Gastroesophageal sphincter (tissue), 4 donors: ENCODE measurements at regions not wholly inside any gene's neighbourhood (a gene's known extent, or its start where the extent isn't known, plus 50 kb on each side); places are given as distances from the start of the nearest gene placed in this dataset.

Source experiments
- ATAC-seq: fragments of 150-250 bp; one replicate; pipeline ENCODE4 v1.9.1; 2016; ENCODE audit warnings: mild to moderate bottlenecking, moderate library complexity
- H3K27ac ChIP-seq, 4 donors: fragments of 200-600 bp; sonication (generic) in 3 of 4; 1 replicate in 3 of 4; 2 replicates in 1 of 4; pipeline ENCODE4 v1.5.1; 2016 to 2019
- H3K27me3 ChIP-seq: fragments of 200-600 bp; sonication (generic); one replicate; pipeline ENCODE4 v1.5.1; 2019
- H3K36me3 ChIP-seq, 2 donors: fragments of 200-600 bp; sonication (generic); one replicate each; pipeline ENCODE4 v1.5.1; 2019; ENCODE audit warnings: control low read depth in 1 of 2
- H3K4me1 ChIP-seq, 3 donors: fragments of 200-600 bp; sonication (generic); 1 replicate in 2 of 3; 2 replicates in 1 of 3; pipeline ENCODE4 v1.5.1; 2016 to 2019; ENCODE audit warnings: control low read depth in 2 of 3
- H3K4me3 ChIP-seq, 2 donors: fragments of 200-600 bp; sonication (generic); one replicate each; pipeline ENCODE4 v1.5.1; 2019; ENCODE audit warnings: mild to moderate bottlenecking in 1 of 2, moderate library complexity in 1 of 2
- H3K9me3 ChIP-seq, 3 donors: fragments of 200-600 bp; sonication (generic); one replicate each; pipeline ENCODE4 v1.5.1; 2017 to 2019; ENCODE audit warnings: control low read depth in 2 of 3
- EP300 ChIP-seq: sonication (generic); formaldehyde crosslinking; IDR thresholded peaks from one replicate; pipeline ENCODE4 v1.6.1; 2017; ENCODE audit warnings: antibody characterized with exemption, mild to moderate bottlenecking
- POLR2A ChIP-seq, 2 donors: fragments of 450-650 bp; IDR thresholded peaks; one replicate each; pipeline ENCODE4 v1.6.1; 2017; ENCODE audit warnings: antibody characterized with exemption in 2 of 2, mild to moderate bottlenecking in 2 of 2, moderate library complexity in 1 of 2
- POLR2AphosphoS5 ChIP-seq: sonication (generic); formaldehyde crosslinking; IDR thresholded peaks from one replicate; pipeline ENCODE4 v1.6.1; 2017; ENCODE audit warnings: antibody characterized with exemption
- WGBS, 2 donors: methylation state at CpG; one replicate each; pipeline ENCODE4 v1.1.5; 2018; ENCODE audit warnings: low coverage in 1 of 2; 5-methylcytosine and 5-hydroxymethylcytosine counted together
- TF ChIP-seq, protein P1 (sequence below), 4 experiments: fragments of 200-600 bp in 2 of 4; fragments of 450-650 bp in 2 of 4; sonication (generic) in 1 of 4; IDR thresholded peaks; one replicate each; pipeline ENCODE4 v1.5.1; 2017 to 2019; ENCODE audit warnings: antibody characterized with exemption in 4 of 4, mild to moderate bottlenecking in 2 of 4, moderate library complexity in 2 of 4

DNA sequence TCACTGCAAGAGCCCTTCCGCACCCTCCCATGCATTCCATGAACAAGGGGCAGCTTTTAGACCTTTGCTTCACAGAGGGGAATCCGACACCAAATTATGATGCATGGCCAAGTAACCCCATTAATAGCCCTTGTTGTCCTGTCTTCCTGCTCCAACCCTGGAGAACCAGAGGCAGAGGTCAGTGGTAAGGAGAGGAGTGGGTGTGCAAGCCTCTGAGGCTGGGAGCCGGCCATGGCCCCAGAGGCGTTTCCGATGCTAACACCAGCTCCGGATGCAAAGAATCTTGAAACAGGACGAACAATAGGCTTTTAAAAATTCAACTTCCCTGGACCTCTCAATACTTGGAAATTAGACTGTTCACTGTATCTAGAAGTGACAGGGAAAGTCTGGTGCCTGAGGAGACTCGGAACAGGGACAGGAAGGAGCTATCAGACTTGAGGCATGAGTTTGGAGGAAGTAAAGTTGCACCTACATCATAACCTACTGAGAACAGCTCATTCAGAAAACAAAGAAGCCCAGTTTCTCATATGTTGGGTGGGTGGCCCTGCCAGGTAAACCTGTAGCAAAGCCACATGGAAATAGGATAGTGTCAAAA lies 101.2 kb upstream of the ERG start:
- no CpG with 5 or more reads among the region's 8 CpGs for WGBS, 2 donors

DNA sequence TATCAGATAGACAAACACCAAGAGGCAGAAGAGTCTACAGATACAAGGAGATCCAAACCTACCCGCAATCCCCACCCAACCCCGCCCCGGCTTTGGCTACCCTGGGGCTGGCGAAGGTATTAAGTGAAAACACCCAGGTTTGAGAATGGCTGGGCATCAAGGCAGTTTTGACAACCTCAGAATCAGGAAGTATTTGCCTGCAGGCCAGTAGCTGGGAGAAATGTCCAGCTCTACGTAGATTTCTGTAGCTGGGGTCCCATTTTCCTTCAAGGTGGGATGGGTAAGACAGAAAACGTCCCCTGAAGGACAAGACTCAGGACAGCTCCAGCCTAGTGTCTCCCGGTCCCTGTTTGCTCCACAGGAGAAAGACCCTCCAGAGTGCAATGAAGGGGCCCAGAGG lies 101.8 kb upstream of the ERG start:
- WGBS, 2 donors: 98% methylated on average over 4 of the region's 7 CpGs; no CpG with 5 or more reads in 1 of the 2 donors
- no peaks in the 10 kb centered on the region for H3K36me3 ChIP-seq
- ATAC-seq: no peak
- TF ChIP-seq EP300 (no peak), POLR2A (IDR thresholded peaks at IDR 0.05) (no peak), POLR2AphosphoS5 (no peak)
- TF ChIP-seq, protein P1, sequence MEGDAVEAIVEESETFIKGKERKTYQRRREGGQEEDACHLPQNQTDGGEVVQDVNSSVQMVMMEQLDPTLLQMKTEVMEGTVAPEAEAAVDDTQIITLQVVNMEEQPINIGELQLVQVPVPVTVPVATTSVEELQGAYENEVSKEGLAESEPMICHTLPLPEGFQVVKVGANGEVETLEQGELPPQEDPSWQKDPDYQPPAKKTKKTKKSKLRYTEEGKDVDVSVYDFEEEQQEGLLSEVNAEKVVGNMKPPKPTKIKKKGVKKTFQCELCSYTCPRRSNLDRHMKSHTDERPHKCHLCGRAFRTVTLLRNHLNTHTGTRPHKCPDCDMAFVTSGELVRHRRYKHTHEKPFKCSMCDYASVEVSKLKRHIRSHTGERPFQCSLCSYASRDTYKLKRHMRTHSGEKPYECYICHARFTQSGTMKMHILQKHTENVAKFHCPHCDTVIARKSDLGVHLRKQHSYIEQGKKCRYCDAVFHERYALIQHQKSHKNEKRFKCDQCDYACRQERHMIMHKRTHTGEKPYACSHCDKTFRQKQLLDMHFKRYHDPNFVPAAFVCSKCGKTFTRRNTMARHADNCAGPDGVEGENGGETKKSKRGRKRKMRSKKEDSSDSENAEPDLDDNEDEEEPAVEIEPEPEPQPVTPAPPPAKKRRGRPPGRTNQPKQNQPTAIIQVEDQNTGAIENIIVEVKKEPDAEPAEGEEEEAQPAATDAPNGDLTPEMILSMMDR (IDR thresholded peaks at IDR 0.05): no peak
- peaks cover 49% of the 10 kb centered on the region for H3K27me3 ChIP-seq
- H3K9me3 ChIP-seq: no peaks in the 10 kb centered on the region
- H3K4me3 ChIP-seq: no peak overlapping the region
- H3K27ac ChIP-seq: no peak overlapping the region
- no peaks in the 10 kb centered on the region for H3K4me1 ChIP-seq

More for the DNA sequence above, 101.2 kb upstream of the ERG start:
- no peaks in the 10 kb centered on the region for H3K9me3 ChIP-seq
- TF ChIP-seq, protein P1 (IDR thresholded peaks at IDR 0.05): no peak
- TF ChIP-seq POLR2A (IDR thresholded peaks at IDR 0.05) (no peak), POLR2AphosphoS5 (no peak), EP300 (no peak)
- H3K27ac ChIP-seq: no peak overlapping the region
- no peak overlapping the region for H3K4me3 ChIP-seq
- ATAC-seq: no peak
- no peaks in the 10 kb centered on the region for H3K36me3 ChIP-seq
- peaks cover 50% of the 10 kb centered on the region for H3K27me3 ChIP-seq
- H3K4me1 ChIP-seq: no peaks in the 10 kb centered on the region

DNA sequence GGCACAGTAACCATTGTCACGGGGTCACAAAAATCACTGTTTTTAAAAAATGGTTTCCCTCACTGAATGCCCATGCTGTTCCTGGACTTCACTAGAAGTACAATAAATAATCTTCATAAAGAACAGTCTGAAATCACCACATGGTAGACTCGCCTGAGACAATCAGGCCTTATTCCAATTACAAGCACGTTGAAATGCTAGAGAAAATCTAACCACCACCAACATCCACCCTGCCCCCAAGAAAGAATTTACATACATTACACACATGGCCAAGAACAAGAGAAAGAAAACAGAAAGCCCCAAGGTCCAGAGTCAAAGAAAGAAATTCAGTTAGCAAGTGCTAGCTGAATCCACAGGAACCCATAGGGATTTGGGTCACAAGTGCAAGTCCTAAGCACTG lies 107.0 kb upstream of the ERG start:
- ATAC-seq: no peak
- Histone ChIP-seq H3K27me3 (peaks cover 19% of the 10 kb centered on the region), H3K4me1 (no peaks in the 10 kb centered on the region), H3K4me3 (no peak overlapping the region), H3K36me3 (no peaks in the 10 kb centered on the region), H3K9me3 (peaks cover 0 to 5% (median 0%) of the 10 kb centered on the region in 3 donors), H3K27ac (no peak overlapping the region)
- TF ChIP-seq EP300 (no peak), POLR2A (IDR thresholded peaks at IDR 0.05) (no peak)
- WGBS, 2 donors: 68 to 81% methylated on average over 3 of the region's 3 CpGs

DNA sequence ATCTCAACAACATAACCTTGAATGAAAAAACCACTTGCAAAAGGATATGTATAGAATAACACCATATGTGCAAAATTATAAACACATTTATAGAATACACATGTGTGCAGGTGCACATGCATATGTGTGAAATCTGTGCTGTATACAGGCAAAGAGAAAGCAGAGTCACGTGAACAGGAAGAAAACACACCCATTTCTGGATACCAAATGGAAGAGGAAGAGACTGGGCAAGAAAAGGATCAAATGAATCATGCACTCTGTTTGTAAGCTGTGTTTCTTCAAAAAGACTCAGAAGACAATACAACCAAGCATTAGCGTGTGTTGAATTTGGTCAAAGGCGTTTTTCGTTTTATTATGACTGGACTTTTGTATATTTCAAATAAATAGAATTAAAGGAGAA lies 111.3 kb upstream of the ERG start:
- no peak for TF ChIP-seq POLR2A (IDR thresholded peaks at IDR 0.05)
- TF ChIP-seq, protein P1 (IDR thresholded peaks at IDR 0.05): no peak
- no peak for TF ChIP-seq EP300
- TF ChIP-seq POLR2AphosphoS5: no peak
- no peak overlapping the region for H3K4me3 ChIP-seq
- H3K36me3 ChIP-seq: no peaks in the 10 kb centered on the region
- no peaks in the 10 kb centered on the region for H3K4me1 ChIP-seq
- peaks cover 19% of the 10 kb centered on the region for H3K27me3 ChIP-seq
- peaks cover 0 to 5% (median 0%) of the 10 kb centered on the region in 3 donors for H3K9me3 ChIP-seq
- no peak overlapping the region for H3K27ac ChIP-seq
- ATAC-seq: no peak
- 61 to 62% methylated on average over 4 of the region's 4 CpGs for WGBS, 2 donors

DNA sequence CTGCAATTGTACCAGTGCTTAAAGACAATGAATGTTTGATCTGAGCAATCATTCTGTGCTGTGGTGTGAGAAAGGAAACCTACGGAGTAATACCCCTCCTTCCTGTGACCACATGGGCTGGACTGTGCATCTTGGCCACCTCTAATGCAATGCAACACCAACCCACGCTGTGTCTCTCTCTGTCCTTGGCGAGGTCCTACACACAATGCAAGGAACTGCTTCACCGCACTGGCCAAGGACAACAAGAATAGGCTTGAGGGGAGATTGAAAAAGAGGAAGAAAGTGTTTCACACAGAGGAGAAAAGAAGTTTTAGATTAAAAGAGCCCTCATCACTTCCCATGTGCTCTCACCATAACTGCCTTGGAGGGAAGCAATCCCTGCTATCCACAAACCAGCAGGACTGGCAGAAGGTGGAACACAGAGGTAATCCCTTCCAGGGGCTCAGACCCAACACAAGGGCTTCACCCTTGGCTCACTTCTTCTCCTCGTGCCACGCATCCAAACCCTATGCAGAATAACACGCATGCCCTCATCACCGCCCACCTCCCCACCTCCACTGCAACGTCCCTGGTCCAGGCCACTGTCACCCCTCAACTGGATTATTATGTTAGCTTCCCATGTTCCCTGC lies 112.5 kb upstream of the ERG start:
- H3K4me1 ChIP-seq: no peaks in the 10 kb centered on the region
- peaks cover 0 to 5% (median 0%) of the 10 kb centered on the region in 3 donors for H3K9me3 ChIP-seq
- ATAC-seq: no peak
- H3K36me3 ChIP-seq: no peaks in the 10 kb centered on the region
- H3K27ac ChIP-seq: no peak overlapping the region
- H3K4me3 ChIP-seq: no peak overlapping the region
- 60 to 90% methylated on average over 1 to 2 of the region's 9 CpGs for whole genome bisulfite sequencing, 2 donors
- TF ChIP-seq POLR2AphosphoS5 (no peak), EP300 (no peak), POLR2A (IDR thresholded peaks at IDR 0.05) (no peak)
- TF ChIP-seq, protein P1 (IDR thresholded peaks at IDR 0.05): no peak
- H3K27me3 ChIP-seq: peaks cover 14% of the 10 kb centered on the region
